ENCODE measurements at regions not wholly inside any gene's neighbourhood (a gene's known extent, or its start where the extent isn't known, plus 50 kb on each side); places are given as distances from the start of the nearest gene placed in this dataset.

- Histone ChIP-seq H3K4me3 (peak overlapping the region; percentile 3 to 28), H3K4me1 (peaks cover 0 to 17% of the 10 kb centered on the region in 2 donors), H3K9me3 (no peaks in the 10 kb centered on the region), H3K27me3 (peaks cover 45 to 95% of the 10 kb centered on the region in 2 donors), H3K27ac (no peak overlapping the region), H3K36me3 (no peaks in the 10 kb centered on the region)
- ATAC-seq (peak; percentile 57), DNase-seq (peak in 2 of 4 donors; percentile 31 to 81)
- no peak for TF ChIP-seq CTCF (IDR thresholded peaks at IDR 0.05)
- intact Hi-C loops (cut with DNase I), result no loop called here
Measured at GRCh38 chr11:19344661-19345518, 104.1 kb upstream of the E2F8 start.

GRCh38 chr11:19342036-19342435 lies 101.3 kb upstream of the E2F8 start:
- H3K27me3 ChIP-seq, result peaks cover 42 to 68% of the 10 kb centered on the region in 2 donors
- intact Hi-C loops (cut with DNase I), result no loop called here

GRCh38 chr11:19338375-19338774 lies 97.6 kb upstream of the E2F8 start:
- no peak for ATAC-seq
- no peak for DNase-seq
- no peaks in the 10 kb centered on the region for H3K4me1 ChIP-seq
- no peaks in the 10 kb centered on the region for H3K36me3 ChIP-seq
- peaks cover 5 to 32% of the 10 kb centered on the region in 2 donors for H3K27me3 ChIP-seq
- no peaks in the 10 kb centered on the region for H3K9me3 ChIP-seq
- TF ChIP-seq CTCF (IDR thresholded peaks at IDR 0.05), result no peak
- no peak overlapping the region for H3K27ac ChIP-seq
- no peak overlapping the region for H3K4me3 ChIP-seq
- intact Hi-C loops (cut with DNase I), result no loop called here

More at GRCh38 chr11:19342036-19342435, 101.3 kb upstream of the E2F8 start:
- no peak for TF ChIP-seq CTCF (IDR thresholded peaks at IDR 0.05)
- Histone ChIP-seq H3K36me3 (no peaks in the 10 kb centered on the region), H3K27ac (no peak overlapping the region), H3K4me1 (peaks cover 0 to 11% of the 10 kb centered on the region in 2 donors), H3K9me3 (no peaks in the 10 kb centered on the region), H3K4me3 (no peak overlapping the region)
- no peak for DNase-seq
- ATAC-seq, result no peak

- H3K4me3 ChIP-seq, result no peak overlapping the region
- intact Hi-C loops (cut with DNase I), result no loop called here
- H3K27ac ChIP-seq, result no peak overlapping the region
- no peak for TF ChIP-seq CTCF (IDR thresholded peaks at IDR 0.05)
- DNase-seq (no peak), ATAC-seq (no peak)
- H3K4me1 ChIP-seq, result no peaks in the 10 kb centered on the region
- no peaks in the 10 kb centered on the region for H3K36me3 ChIP-seq
- H3K9me3 ChIP-seq, result no peaks in the 10 kb centered on the region
- H3K27me3 ChIP-seq, result peaks cover 0 to 26% of the 10 kb centered on the region in 2 donors
Measured at GRCh38 chr11:19337779-19338178, 97.0 kb upstream of the E2F8 start.

- intact Hi-C loops (cut with DNase I), result no loop called here
- no peaks in the 10 kb centered on the region for H3K9me3 ChIP-seq
- no peak for TF ChIP-seq CTCF (IDR thresholded peaks at IDR 0.05)
- DNase-seq, result no peak
- no peak overlapping the region for H3K27ac ChIP-seq
- H3K27me3 ChIP-seq, result peaks cover 0 to 14% of the 10 kb centered on the region in 2 donors
- H3K36me3 ChIP-seq, result no peaks in the 10 kb centered on the region
- no peak overlapping the region for H3K4me3 ChIP-seq
- H3K4me1 ChIP-seq, result no peaks in the 10 kb centered on the region
- no peak for ATAC-seq
Measured at GRCh38 chr11:19336331-19336730, 95.6 kb upstream of the E2F8 start.

Data from left lung (tissue), 4 donors.